Right cardiac atrium (tissue), 5 donors: ENCODE measurements at regions not wholly inside any gene's neighbourhood (a gene's known extent, or its start where the extent isn't known, plus 50 kb on each side); places are given as distances from the start of the nearest gene placed in this dataset.

ENCODE experiments used
- ATAC-seq, 2 donors: fragments of 200-7000 bp; cut with Tn5 transposase; one replicate each; pipeline versions ENCODE4 v1.8.0 to v1.9.1; 2020; ENCODE audit warnings: moderate library complexity in 2 of 2, mild to moderate bottlenecking in 1 of 2
- DNase-seq, 3 donors: peaks; one replicate each; pipeline ENCODE4 v3.0.0-alpha.2; 2020
- H3K27ac ChIP-seq: one replicate; pipeline ENCODE4 v1.5.1; 2013; ENCODE audit warnings: mild to moderate bottlenecking, low read length, control low read depth, moderate library complexity
- H3K27me3 ChIP-seq: one replicate; pipeline ENCODE4 v1.6.1; 2013; ENCODE audit not compliant: control insufficient read depth, insufficient read depth
- H3K4me1 ChIP-seq: one replicate; pipeline ENCODE4 v1.6.1; 2013; ENCODE audit warnings: low read length; ENCODE audit not compliant: control insufficient read depth, insufficient read depth
- H3K4me3 ChIP-seq: one replicate; pipeline ENCODE4 v1.5.1; 2013; ENCODE audit warnings: low read length, control low read depth
- H3K9me3 ChIP-seq: one replicate; pipeline ENCODE4 v1.6.1; 2013; ENCODE audit warnings: low read length; ENCODE audit not compliant: control insufficient read depth
- WGBS: extraction: QIAGEN DNeasy Blood & Tissue Kit; methylation state at CpG from one replicate; pipeline ENCODE4 v1.1.7; 2013; 5-methylcytosine and 5-hydroxymethylcytosine counted together
- intact Hi-C, 4 donors: fragments of 100-400 bp; cut with DNase I; formaldehyde crosslinking; loops; one replicate each; pipeline versions ENCODE4 v1.11.0 to v1.14.0; 2022 to 2023
- donor health status: healthy with polysubstance abuse.
- donor health status: DM: no; HTN: yes; CAD: no.
- donor health status: DM: no; HTN: no; CAD: no.
- donor health status: DM: no; HTN: yes; CAD: no; lungs with severe emphysema.
- donor health status: DM: yes; HTN: yes; CAD: no.

DNA sequence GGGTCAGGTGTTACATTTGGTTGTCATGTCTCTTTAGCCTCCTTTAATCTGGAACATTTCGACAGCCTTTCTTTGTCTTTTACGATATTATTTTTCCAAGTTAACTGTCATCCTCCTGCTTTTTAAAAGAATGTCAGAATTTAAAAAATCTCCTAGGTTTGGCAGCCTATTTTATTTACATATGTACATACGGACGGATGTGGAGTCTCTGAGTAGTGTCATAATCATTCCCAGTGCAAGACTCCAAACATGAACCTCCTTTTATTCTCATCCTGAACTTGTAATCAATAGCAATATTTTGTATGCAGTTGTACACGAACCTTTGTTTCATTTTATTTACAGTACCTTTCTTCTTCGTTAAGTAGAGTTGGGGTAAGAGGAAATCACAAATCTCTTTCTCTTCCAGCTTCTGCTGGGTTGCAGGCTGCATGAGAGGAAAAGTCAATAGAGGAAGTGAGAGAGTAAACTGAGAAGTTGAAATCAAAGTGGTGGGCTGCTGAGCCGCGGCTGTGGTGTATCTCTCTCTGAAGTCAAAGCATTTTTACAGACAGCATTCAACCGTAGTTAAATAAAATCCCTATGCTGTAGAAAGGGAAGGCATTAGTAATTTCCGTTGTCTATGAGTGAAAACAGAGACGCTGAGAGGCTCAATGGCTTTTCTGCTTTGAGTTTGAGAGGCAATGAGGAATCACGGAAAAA is 53.9 kb upstream of the RPS6KA3 start:
- no peak for DNase-seq
- Histone ChIP-seq H3K4me1 (no peaks in the 10 kb centered on the region), H3K4me3 (no peak overlapping the region), H3K9me3 (no peaks in the 10 kb centered on the region), H3K27ac (no peak overlapping the region), H3K27me3 (no peaks in the 10 kb centered on the region)
- 50% methylated on average over 12 of the region's 12 CpGs for WGBS
- intact Hi-C loops = no loop called here
- ATAC-seq = no peak

DNA sequence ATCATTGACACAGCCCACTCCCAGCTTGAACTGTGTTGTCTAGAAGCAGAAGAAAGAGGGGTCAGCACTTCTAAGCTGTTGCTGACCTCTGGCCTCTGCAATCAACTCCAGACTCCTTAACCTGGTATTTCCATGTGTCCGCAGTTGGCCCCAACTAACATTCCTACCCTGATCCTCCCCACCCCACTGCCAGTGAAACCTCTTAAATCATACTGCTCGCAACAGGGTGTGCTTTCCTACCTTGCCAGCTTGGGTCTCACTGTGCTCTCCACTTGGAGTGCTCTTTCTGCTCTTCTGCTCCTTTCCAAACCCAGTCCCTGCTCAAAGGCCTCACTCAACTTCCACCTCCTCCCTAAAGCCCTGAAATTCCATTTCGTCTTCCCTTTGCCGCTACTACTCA is 52.3 kb upstream of the RPS6KA3 start:
- intact Hi-C loops = no loop called here
- ATAC-seq (no peak), DNase-seq (no peak)
- Histone ChIP-seq H3K4me1 (no peaks in the 10 kb centered on the region), H3K27me3 (no peaks in the 10 kb centered on the region), H3K9me3 (no peaks in the 10 kb centered on the region), H3K4me3 (no peak overlapping the region), H3K27ac (no peak overlapping the region)
- WGBS = 96% methylated on average over 4 of the region's 4 CpGs

DNA sequence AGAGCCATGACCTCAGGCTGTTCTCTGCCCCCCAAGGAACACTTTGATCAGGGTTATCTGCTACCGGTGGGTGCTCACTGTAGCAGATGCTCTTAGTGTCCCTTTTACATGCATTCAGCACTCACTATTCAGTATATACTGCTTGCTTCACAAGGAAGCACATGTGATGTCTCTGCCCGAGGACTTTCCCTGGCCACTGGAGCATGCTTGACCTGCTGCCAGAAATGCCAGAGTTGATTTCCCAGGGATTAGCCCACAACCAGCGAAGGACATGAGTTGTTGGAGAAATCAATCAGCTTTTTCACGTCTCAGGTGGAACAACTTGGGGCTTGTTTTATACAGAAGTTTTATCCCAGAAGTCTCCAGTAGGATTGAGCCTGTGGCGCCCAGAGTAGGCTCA is 51.2 kb upstream of the RPS6KA3 start:
- WGBS = 66% methylated on average over 5 of the region's 5 CpGs
- DNase-seq (no peak), ATAC-seq (no peak)
- Histone ChIP-seq H3K27ac (no peak overlapping the region), H3K4me1 (no peaks in the 10 kb centered on the region), H3K9me3 (no peaks in the 10 kb centered on the region), H3K27me3 (no peaks in the 10 kb centered on the region), H3K4me3 (no peak overlapping the region)
- intact Hi-C loops = no loop called here
